Fibroblast of peridontal ligament (primary cell): ENCODE measurements at regions not wholly inside any gene's neighbourhood (a gene's known extent, or its start where the extent isn't known, plus 50 kb on each side); places are given as distances from the start of the nearest gene placed in this dataset.

ENCODE experiments used
- DNase-seq: peaks from one replicate; pipeline ENCODE4 v3.0.0-alpha.2; 2010; ENCODE audit errors: extremely low read depth

DNA sequence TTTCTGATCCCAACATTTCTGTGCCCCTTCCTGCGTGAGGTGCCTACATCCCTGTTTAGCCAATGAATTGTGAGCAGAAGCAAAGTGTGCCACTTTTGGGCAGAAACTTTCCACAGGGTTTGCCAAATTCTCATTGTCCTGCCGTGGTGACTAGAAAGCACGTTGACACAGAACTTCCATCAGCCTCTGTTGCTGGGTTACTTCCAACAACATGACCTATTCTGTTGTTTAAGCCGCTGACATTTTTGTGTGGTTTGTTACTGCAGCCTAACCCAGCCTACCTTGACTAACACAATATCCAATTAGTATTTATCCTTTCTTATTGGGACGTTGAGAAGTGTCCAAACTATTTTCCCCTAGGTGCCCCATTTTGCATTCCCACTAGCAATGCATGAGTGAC, 136.8 kb downstream of the URB2 start:
- DNase-seq = no peak

DNA sequence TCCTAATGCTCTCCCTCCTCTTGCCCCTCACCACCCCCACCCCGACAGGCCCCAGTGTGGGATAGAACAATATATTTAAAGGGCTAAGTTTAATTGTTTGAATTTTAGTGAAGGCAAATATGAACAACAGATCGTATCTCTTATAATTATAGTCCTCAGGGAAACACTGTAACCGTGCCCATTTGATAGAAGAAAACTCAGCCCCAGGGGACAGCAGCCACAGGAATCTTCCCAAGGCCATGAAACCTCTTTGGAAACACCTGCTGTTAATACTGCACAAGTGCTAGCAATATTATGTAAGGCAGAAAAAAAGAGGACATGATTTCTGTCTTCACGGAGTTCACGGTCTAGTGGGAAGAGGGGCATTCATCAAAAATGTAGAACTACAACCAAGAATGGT, 142.2 kb downstream of the URB2 start:
- no peak for DNase-seq

DNA sequence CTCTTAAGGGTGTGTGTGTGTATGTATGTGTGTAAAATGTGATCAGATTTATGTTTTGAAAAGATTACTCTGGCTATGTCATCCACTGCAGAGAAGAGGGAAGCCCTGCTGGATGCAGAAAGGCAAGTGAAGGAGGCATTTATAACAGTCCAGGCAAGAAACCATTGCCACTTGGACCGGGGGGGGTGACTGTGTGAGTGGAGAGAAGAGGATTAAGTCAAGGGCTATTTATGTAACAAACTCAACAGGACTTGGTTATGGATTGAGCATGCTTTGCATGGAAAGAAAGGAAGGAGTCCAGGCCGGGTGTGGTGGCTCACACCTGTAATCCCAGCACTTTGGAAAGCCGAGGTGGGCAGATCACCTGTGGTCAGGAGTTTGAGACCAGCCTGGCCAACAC, 143.0 kb downstream of the URB2 start:
- DNase-seq = no peak

DNA sequence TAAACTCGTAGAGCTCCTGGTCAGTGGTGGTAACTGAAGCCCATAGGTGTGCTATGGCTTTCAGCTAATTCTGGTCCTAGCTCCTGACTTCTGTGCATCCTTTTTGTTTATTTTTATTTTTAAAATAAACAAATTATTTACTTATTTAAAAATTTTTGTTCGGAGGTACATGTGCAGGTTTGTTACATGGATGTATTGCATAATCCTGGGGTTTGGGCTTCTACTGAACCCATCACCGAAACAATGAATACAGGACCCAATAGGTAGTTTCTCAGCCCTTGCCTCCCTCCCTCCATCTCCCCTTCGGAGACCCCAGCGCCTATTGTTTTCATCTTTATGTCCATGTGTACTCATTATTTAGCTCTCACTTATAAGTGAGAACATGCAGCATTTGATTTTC, 143.8 kb downstream of the URB2 start:
- DNase-seq = no peak

DNA sequence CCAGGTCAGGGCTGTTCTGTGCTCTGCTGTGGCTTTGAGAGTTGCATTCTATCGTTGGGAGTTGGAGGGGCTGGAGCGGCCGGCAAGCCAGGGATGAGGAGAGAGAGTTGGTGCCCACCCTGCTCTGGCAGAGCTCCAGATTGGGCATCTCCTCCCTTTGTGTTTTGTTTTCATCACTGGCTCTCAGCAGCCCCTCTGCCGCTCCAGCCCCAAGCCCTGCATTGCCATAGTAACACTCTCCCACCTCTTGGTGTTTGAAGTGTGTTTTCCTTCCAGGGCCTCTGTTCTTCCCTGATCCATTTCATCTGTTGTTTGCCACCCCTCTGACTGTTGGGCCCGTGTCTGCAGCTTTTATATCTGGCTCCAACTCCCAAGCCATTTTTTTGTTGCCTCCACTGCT, 152.7 kb downstream of the URB2 start:
- no peak for DNase-seq

DNA sequence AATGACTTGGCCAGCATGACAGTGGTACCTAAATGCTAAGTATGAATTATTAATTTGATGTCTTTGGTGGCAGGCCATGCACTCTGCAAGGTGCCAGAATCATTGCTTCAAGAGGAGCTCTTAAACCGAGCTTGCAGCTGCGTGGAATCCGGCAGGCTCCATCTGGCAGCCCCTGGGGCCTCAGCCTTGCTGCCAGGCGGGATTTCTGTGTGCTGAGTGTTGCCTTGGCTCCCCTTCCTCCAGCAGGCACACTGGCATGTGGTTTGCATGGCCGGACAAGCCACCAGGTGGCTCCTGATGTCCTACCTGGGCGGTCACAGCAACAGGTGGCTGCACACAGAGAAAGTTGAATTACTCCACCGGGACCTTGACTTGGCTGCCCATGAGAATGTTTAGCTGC, 155.4 kb downstream of the URB2 start:
- no peak for DNase-seq

DNA sequence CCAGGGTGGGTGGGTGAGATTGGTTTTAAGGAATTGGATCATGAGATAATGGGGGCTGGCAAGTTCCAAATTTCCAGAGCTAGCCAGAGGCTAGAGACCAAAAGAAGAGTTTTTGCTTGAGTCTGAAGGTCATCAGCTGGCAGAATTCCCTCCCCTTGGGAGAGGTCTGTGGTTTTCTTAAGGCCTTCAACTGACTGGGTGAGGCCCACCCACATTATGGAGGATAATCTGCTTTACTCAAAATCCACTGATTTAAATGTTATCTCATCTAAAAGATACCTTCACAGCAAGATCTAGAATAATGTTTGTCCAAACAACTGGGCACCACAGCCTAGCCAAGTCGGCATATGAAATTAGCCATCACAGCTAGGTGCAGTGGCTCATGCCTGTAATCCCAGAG, 156.4 kb downstream of the URB2 start:
- no peak for DNase-seq

DNA sequence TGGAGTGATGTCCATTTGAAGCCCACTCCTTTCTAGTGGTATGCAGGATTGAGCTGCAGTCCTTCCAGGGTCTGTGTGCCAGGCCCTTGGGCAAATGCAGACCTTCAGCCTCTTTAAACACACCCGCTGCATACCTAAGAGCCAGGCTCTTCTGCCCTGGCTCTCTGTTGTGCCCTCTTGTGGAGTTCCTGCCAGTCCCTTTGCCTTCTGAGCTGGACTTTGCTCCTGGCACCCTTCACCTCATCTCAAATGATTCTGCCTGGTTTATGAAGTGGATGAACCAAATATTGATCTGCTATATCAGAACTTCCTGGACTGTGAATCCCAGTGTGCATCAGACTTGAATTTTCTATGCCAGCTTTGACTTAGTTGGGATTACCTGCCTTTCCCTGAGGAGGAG, 158.8 kb downstream of the URB2 start:
- no peak for DNase-seq

DNA sequence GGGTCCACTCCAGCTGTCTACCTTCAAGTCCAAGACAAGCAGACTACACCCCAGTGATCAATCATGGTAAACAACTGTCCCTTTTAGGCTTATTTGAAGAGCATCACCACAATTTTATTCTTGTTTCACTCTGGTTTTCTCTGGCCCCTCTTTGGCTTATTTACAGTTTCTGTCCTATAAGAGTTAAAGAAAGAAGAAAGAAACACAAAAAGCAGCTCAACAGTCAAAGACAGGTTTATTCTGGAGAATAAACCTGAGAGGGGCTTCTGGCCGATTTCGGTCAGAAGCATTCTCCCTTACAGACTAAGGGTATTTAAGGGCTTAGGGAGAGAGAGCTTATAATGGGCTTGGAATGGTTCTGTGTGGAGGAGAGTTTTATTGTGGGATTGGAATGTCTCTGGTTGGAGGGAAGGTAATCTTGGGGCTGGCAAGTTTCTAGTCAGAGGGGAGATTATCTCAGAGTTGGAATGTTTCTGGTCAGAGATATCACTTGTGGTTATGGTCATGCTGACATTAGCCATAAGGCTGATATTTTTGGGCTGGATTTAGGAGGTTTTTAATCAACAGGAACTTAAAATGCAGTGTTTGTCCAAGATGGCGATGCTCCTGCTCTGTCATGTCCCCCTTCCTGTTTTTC, 161.0 kb downstream of the URB2 start:
- DNase-seq = no peak

DNA sequence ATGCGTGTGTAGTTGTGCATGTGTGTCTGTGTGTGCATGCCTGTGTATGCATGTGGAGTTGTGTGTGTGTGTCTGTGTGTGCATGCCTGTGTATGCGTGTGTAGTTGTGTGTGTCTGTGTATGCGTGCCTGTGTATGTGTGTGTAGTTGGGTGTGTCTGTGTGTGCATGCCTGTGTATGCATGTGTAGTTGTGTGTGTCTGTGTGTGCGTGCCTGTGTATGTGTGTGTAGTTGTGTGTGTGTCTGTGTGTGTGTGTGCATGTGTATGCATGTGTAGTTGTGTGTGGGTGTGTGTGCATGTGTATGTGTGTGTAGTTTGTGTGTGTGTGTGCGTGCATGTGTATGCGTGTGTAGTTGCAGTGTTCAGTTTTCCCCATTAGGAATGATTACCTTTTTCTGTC, 162.0 kb downstream of the URB2 start:
- DNase-seq = no peak

DNA sequence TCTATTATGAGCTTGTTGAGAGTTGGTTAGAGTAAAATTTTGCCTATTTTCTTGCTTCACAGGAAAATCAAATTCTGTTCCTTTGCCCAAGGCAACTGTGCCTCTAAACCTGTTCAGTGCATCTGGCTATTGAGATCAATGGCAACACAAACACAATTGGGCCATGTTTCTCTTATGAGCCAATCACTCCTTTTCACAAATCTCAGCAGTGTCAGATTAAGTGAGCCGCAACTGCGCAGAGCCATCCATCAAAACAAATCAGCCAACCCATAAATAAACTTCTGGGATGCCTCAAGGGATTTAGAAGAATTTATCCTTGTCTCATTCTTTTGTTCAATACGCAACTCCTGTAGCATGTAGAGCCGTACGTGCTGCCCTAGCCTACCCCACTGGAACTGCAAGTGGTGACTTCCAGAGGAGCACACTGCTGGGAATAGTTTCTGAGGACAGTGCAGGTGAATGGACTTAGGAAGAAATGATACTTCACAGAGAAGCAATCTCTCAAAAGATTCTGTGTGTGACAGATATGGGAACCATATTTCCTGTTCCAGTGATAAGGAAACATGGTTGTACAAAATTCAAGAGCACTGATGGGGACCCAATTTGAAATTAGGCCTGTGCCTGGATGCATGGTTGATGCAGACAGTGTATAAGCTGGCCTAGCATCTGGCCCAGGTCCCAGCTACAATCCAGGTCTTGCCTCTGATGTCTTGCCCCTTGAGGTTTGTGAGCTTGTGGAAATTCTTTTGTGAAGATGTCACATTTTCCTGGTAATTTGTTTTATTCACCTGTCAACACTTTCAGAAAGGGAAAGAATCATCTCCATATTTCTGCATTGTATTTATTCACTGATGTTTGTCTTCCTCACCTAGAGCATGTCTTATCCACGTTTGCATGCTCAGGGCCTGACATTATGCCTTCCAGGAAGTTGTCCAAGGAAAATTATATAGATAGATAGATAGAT, 166.2 kb downstream of the URB2 start:
- no peak for DNase-seq

DNA sequence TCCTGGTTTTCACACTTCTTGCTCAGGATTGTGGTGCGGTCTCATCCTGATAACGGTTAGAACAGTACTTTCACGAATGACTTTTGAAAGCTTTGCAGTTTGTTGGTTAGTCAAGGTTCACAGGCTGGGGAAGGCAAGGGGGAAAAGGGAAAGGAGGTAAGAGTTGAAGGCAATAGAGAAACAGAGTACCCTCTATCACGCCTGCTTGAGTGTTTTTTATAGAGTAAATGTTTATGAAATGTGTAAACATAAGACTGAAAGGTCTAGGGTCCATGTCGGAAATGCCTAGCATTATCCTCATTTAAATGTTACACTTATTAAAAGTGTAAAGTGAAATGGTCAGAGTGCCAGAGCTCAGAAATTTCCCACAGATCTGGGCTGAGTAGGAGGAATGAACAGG, 167.4 kb downstream of the URB2 start:
- no peak for DNase-seq

DNA sequence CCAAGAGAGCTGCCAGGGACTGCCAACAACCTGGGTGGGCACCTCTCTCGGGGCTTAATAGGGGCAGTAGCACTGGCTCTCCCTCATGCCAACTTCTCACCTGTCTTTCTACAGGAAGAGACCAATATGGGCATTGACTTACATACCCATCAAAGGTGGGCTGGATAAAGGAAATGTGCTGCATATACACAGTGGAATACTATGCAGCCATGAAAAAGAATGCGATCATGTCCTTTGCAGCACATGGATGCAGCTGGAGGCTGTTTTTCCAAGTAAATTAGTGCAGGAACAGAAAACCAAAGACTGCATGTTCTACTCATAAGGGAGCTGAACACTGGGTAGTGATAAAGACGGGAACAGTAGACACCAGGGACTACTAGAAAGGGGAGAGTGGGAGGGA, 172.5 kb downstream of the URB2 start:
- no peak for DNase-seq

DNA sequence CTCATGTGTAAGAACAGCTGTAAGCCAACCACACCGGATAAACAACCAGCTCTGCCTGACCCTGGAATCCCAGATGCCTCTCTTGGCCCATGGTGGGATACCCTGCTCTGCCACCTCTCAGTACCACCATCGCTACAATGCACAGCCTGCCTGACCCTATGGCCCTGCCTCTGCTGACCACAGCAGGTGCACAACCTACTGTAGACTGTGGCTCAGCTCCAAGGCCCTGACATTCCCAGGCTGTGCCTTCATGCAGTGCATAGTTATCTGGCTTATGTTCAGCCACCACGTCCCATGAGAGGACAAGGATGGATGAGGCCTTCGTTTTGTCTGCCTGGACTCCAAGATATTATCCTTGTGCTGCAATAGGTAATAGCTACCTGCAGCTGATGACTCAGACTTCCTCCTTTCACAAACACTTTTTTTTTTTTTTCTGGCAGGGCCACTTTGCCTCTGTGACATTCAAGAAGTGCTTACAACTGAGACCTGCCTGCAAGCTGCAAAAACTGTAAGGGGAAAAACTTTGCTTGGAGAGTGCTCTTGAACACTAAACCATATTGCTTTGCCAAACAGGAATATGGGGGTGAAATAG, 177.7 kb downstream of the URB2 start:
- DNase-seq = no peak

DNA sequence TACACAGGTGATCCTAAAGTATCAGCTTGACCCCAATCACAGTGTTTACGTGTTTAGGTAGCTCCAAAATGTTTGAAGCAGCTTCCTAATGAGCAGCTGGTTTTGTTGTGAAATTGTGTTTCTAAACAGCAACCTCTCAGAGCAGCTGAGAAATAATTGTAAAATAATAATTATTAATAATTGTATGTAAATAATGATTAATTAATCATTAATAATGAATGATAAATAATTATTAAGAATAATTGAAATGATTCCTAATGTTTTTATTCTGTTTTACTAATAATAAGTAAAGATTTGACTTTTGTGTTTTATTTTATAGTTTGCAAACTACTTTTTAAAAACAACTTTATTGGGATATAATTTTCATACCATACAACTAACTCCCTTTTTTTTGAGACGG, 182.2 kb downstream of the URB2 start:
- DNase-seq = no peak

DNA sequence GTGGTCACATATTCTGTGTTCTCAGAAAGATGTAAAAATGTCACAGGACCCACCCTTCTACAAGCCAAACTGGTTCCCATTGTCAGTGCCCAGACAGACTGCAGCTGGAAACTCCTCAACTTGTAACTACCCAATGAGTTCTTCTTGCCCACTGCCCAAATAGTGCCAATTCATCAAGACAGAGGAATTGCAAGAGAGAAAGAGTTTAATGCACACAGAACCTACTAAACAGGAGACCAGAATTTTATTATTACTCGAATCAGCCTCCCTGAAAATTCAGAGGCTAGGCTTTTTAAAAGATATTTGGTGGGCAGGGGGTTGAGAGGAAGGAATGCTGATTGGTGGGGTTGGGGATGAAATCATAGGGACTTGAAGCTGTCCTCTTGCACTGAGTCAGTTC, 184.1 kb downstream of the URB2 start:
- DNase-seq = no peak

DNA sequence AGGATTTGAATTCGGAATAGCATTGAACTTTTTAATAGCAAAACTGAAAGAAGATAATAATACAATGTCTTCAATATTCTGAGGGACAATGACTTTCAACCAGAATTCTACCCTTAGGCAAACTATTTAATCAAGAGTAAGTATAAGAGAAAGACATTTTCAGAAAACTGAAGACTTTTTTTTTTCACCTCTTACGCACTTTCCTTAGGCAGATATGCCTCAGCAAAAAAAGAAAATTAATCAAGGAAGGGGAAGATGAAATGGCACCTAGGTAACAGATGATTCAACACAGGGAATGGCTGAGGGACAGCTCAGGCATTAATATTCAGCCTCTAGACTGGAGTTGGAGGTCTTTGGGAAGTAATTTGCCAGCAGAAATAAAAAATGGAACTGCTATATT, 184.9 kb downstream of the URB2 start:
- DNase-seq = no peak

DNA sequence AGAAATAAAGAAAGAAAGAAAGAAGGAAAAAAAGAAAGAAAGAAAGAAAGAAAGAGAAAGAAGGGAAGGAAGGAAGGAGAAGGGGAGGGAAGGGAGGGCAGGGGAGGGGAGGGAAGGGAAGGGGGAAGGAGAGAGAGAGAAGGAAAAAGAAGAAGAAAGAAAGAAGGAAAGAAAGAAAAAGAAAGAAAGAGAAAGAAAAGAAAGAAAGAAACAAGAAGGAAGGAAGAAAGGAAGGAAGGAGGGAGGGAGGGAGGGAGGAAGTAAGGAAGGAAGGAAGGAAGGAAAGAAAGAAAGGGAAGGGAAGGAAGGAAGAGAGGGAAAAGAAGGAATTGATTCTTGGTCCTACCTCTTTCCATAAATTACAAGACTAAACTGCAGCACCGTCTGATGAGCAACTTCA, 186.1 kb downstream of the URB2 start:
- no peak for DNase-seq

DNA sequence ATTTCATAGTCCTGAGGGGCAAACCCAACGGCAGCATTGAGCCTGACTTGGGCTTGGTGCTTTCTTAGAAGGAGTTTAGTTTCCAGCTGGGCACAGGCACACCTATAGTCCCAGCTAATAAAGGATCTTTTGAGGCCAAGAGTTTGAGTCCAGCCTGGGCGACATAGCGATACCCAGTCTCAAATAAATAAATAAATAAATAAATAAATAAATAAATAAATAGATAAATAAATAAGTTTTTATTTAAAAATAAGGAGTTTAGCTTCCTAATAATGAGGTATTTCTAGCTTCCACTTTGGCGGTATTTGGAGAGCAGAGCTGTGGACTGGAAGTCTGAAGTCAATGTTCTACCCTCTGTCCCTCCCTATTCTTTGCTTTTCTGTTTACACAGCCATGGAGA, 186.6 kb downstream of the URB2 start:
- no peak for DNase-seq

DNA sequence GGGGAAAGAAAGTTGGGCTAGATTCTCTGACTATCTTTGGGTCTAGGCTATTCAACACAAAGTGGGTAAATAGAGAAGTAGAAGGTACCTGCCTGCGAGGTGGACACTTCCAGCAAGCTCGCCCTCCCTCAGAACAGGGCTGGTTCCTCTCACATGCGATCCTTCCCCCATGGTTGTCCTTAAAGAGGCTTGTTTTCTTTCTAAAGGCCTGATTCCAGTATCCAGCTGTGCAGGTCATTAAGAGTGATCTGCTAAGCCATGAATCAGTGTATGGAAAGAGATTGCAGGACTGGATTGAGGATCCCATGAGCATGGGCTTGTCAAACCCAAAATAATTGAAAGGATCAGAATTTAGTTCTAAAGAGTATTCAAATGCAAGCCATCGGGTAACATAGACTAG, 189.0 kb downstream of the URB2 start:
- DNase-seq = no peak

DNA sequence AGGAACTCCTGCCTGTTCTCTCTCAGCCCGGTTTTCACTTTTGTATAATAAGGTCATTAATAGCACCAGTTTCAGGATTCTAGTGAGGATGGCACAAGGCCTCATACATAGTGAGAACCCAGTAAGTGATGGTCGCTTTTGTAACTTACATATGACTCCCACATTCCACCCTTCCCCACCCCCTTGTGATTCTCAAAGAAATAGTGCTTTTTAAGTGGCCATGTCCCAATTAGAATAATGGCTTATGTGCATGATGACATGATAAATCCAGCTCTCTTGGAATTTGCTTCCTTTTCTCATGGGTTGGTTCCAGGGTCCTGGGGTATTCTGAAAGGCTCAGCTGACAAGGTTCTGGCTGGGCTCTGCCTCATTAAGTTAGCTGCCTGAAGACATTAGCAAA, 189.9 kb downstream of the URB2 start:
- no peak for DNase-seq

DNA sequence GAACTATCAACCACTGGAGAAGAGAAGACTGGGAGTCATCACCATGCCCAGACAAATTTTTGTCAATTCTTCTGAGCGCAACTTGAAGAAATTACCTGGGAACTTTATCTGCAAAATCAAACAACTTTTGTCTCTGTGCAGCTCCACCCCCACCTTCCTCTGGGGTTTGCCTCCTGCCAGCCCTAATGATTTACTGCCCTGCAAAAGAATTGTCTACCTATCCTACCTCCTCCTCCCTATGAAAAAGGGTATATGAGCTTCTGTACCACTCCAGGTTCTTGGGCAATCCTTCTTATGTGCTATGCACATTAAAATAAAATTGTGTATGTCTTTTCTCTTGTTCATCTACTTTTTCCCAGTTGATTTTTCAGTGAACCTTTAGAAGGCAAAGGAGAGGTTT, 191.9 kb downstream of the URB2 start:
- no peak for DNase-seq

DNA sequence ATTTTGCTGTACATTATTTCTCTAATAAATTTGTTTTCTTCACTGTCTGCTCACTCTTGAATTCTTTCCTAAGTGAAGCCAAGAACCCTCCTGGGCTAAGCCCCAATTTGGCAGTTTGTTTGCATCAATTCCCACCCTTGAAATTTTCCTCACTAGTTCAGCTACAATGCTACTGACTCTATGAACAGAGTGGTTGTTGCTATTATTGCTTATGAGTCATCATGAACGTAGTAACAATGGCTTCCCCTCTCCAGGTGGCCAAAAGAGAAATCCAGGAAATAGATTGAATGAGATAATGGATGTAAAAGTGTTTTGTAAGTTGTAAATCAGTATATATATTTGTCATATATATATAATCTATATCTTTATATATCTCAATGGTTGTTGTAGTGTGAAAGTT, 193.0 kb downstream of the URB2 start:
- no peak for DNase-seq
